Forelimb muscle (tissue), 1 donor: ENCODE measurements at regions not wholly inside any gene's neighbourhood (a gene's known extent, or its start where the extent isn't known, plus 50 kb on each side); places are given as distances from the start of the nearest gene placed in this dataset.

ENCODE experiments used
- DNase-seq: peaks from one replicate; pipeline ENCODE4 v3.0.0-alpha.2; 2013; ENCODE audit warnings: low read depth

- no peak for DNase-seq
Observed at GRCh38 chr4:134019657-134020056, 181.9 kb downstream of the PABPC4L start.

- DNase-seq: no peak
Observed at GRCh38 chr4:134018846-134019245, 182.7 kb downstream of the PABPC4L start.

DNA sequence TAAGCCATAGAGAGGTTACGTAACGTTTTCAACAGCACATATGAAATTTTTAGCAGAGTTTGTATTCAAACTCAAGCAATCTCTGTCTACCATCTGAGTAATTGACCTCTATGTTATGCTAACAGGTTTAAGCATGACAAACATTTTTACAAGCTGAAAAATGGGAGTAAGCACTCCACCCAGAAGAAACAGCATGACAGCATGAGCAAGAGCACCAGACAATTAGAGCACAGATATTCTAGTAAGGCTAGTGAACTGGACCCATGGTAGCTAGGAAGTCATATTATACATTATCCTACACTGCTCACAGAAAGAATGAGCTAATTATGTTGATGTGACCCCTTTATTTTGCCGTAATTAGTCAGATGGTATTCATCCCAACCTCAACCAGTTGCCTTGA is 200.5 kb downstream of the PABPC4L start:
- no peak for DNase-seq

DNA sequence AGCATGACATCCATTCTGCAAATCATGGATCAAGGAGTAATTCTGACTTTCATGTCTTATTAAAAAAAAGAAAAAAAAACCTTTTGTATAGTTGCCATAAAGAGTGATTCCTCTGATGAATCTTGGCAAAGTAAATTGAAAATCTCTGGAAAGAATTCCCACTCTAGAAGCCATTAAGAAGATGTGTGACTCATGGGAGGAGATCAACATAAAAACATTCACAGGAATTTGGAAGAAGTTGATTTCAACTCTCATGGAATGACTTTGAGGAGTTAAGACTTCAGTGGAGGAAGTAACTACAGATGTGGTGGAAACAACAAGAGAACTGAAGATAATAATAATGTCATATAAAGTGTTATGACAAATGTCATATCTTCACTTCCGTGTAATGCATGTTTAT is 204.2 kb downstream of the PABPC4L start:
- DNase-seq: no peak

DNA sequence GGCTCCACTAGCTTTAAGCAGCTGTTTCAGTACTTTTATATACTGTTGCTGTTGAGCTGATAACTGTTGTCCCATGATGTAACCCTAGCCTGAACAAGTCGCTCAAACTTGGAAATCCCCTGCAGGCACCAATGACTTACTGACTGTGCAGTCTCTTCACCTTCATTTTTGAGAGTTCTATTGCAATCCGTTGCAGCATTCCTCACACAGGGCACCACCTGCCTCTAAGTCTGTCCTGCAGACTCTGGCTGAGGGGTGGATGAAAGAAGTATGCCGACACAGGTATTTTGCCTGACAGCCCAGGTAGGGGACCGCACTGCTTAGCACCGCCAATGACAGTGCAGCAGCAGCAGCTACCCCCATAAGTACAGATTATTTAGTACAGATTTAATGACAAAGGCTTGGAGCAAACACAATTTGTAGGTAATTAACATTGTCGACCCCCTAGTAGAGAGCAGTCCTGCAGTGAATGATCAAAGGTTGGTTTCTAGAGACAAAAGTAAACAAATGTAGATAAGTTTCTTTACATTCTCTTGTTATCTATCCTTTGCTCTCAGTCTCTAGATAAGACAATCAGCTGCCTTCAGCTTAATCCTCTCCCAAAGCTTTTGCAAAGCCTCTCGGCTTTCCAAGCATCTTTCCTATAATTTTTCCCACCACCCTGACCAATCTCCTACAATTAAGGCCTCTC is 205.0 kb downstream of the PABPC4L start:
- DNase-seq: no peak

DNA sequence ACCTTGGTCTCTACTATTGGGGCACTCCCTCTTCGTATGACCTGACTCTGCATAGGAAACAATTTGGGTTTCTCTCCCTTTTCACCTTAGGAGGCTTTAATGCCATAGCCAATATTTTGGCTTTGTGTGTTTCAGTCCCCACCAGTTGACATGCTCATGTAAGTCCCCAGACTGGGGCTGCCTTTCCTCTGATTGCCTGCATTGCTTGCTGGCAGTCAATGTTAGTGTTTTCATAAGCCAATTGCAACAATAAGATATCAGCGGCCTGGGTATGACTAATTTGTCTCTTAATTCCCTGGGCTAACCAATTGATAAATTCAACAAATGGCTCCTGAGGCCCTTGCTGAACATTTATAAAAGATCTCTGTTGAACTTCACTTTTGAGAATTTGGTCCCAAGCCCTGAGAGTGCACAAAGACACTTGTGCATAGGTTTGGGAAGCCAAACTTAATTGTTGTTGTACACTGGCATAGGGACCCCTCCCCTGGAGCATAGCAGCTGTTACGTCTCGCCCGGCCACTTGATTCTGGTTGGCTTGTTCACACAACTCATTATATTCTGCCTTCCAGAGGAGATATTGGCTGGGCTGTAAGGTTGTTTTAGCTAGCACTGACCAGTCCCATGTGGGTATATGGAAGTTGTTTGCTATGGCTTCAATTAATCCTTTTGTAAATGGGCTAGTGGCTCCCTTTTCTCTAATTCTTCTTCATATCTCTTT is 206.2 kb downstream of the PABPC4L start:
- DNase-seq: no peak

GRCh38 chr4:133982533-133983224 is 218.9 kb downstream of the PABPC4L start:
- no peak for DNase-seq

- no peak for DNase-seq
Observed at GRCh38 chr4:133981327-133981726, 220.3 kb downstream of the PABPC4L start.

DNA sequence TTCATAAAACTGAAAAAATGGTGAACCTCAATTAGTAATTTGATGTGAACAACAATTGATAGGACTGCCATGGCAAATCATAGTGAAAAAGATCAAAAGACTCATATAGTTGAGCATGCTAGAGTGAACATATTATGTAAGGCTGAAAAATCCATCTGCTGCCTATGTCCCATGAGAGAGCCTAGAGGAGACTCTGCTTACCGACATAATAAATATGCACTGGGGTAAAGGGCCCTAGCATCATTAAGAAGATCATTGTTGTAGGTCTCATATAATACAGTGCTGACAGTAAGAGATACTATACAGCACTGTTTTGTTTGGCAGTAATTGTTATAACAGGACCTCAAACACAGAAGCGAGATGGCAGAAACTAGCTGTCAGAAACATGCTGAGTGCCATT is 229.0 kb downstream of the PABPC4L start:
- no peak for DNase-seq

GRCh38 chr4:133969202-133969848 is 232.3 kb downstream of the PABPC4L start:
- DNase-seq: no peak

GRCh38 chr4:133968174-133968573 is 233.4 kb downstream of the PABPC4L start:
- no peak for DNase-seq

DNA sequence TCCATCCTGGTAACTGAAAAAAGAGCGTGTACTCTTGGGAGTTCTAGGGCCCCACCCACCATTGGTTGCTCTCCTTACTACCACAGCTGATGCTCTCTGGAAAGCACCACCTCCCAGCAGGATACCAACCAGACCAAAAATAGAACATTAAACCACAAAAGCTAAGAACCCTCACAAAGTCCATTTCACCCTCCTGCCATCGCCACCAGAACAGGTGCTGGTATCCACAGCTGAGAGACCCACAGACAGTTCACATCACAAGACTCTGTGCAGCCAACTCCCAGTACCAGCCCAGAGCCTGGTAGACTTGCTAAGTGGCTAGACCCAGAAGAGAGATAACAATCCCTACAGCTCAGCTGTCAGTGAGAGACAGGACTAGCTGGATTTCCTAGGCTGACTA is 240.6 kb downstream of the PABPC4L start:
- DNase-seq: no peak

GRCh38 chr4:133943081-133943480 is 258.5 kb downstream of the PABPC4L start:
- no peak for DNase-seq

DNA sequence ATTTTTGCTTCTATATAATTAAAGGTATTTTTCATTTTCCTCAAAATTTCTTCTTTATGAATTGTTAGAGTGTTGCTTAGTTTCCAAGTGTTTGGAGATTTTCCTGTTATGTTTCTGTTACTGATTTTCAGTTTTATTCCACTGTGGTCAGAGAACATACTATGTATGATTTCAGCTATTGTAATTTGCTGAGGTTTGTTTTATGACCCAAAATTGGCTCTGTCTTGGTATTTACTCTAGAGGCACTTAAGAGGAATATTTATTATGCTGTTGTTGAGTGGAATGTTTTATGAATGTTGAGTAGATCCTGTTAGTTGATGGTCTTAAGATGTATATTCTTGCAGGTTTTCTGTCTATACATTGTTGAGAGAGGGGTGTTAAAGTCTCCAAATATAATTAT is 263.5 kb downstream of the PABPC4L start:
- DNase-seq: no peak

GRCh38 chr4:133929531-133930239 is 271.9 kb downstream of the PABPC4L start:
- no peak for DNase-seq

DNA sequence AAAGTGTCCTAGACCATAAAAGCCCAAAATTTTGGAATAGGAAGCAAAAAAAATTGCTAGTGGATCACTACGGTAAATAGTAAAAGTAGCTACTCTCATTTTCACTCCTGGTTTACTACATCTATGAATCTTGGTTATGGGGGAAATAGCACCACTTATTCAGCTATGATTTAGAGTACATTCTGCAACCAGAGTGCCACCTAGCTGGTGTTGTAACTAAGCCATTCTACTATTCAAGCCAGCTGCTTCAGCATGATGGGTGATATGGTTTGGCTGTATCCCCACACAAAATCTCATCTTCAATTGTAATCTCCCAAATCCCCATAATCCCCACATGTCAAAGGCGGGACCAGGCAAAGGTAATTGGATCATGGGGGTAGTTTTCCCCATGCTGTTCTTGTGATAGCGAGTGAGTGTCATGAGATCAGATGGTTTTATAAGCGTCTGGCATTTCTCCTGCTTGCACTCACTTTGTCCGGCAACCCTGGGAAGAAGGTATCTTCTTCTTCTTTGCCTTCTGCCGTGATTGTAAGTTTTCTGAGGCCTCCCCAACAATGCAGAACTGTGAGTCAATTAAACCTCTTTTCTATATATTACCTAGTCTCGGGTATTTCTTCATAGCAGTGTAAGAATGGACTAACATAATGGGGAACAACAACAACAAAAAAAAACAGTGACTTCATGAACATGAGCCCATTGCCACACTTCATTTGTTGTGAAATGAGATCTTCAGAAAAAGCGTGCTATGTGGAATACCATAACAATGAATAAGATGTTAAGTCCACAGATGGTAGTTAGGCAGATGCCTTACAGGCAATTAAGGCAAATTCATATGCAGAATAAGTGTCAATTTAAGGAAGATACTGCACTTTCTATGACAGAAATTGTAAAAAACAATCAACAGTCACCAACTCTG is 280.1 kb downstream of the PABPC4L start:
- no peak for DNase-seq

GRCh38 chr4:133920236-133920635 is 281.4 kb downstream of the PABPC4L start:
- DNase-seq: no peak

GRCh38 chr4:133910165-133910564 is 291.4 kb downstream of the PABPC4L start:
- no peak for DNase-seq

GRCh38 chr4:133903029-133903428 is 298.6 kb downstream of the PABPC4L start:
- no peak for DNase-seq

DNA sequence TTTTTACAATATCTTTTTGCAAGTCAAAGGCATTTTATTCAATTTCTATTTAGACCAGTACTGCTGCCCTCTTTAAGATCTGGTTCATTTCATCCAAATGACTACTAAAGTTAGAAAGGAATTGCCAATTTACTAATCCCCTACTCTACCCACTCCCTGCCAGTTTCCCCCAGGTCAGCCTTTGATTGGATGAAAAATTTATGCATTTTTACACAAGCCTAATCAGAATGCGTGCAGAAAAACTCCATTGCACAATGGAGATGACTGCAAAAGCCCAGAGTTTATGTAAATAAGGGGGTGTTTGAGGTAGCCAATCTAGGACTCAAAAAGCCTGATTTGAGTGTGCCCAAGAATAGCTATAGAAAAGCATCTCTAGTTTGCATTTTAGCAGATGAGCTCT is 310.6 kb downstream of the PABPC4L start:
- DNase-seq: no peak

DNA sequence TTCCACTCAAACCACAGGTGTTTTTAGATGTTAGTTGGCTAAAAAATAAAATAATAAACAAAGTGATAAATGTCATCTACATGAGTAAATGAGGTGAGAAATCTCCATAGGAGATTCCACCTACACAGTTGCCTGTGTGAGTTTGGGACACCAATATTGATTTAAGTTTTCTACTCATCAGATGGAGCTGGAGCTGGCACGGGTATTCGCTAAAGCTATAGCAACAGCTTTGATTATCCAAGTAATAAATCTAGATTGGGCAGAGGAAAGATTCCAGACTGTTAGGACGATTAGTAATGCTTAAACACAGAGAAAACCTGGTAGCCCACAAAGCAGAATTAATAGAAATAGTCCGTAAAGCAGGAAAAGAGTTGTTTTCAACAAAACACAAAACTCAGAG is 313.9 kb downstream of the PABPC4L start:
- DNase-seq: no peak
